GM13976 (cell line): ENCODE measurements at regions not wholly inside any gene's neighbourhood (a gene's known extent, or its start where the extent isn't known, plus 50 kb on each side); places are given as distances from the start of the nearest gene placed in this dataset.

Experiments
- DNase-seq: peaks from one replicate; pipeline ENCODE4 v3.0.0; 2012; ENCODE audit warnings: low spot score
- in situ Hi-C: fragments of 300-500 bp; cut with MboI; formaldehyde crosslinking; loops from one replicate; pipeline ENCODE4 v1.12.0; 2022; ENCODE audit warnings: low sequenced_read_pairs, mixed read lengths, inconsistent platforms; ENCODE audit not compliant: unreplicated experiment
- TF ChIP-seq, protein P1 (sequence below): IDR thresholded peaks from 2 replicates; pipeline ENCODE4 v1.5.1; 2012; ENCODE audit warnings: borderline replicate concordance, mild to moderate bottlenecking; ENCODE audit not compliant: insufficient read depth; ENCODE audit errors: extremely low read depth, missing control alignments, control extremely low read depth

- TF ChIP-seq, protein P1, sequence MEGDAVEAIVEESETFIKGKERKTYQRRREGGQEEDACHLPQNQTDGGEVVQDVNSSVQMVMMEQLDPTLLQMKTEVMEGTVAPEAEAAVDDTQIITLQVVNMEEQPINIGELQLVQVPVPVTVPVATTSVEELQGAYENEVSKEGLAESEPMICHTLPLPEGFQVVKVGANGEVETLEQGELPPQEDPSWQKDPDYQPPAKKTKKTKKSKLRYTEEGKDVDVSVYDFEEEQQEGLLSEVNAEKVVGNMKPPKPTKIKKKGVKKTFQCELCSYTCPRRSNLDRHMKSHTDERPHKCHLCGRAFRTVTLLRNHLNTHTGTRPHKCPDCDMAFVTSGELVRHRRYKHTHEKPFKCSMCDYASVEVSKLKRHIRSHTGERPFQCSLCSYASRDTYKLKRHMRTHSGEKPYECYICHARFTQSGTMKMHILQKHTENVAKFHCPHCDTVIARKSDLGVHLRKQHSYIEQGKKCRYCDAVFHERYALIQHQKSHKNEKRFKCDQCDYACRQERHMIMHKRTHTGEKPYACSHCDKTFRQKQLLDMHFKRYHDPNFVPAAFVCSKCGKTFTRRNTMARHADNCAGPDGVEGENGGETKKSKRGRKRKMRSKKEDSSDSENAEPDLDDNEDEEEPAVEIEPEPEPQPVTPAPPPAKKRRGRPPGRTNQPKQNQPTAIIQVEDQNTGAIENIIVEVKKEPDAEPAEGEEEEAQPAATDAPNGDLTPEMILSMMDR: no peak
- in situ Hi-C loops: loop anchor here (25.0 kb wide), 1 partner anchor 612 kb away; no protein-coding TSS in a partner anchor
- DNase-seq: no peak
Measured at GRCh38 chr4:144799486-144799885, 153.5 kb downstream of the HHIP start.

DNA sequence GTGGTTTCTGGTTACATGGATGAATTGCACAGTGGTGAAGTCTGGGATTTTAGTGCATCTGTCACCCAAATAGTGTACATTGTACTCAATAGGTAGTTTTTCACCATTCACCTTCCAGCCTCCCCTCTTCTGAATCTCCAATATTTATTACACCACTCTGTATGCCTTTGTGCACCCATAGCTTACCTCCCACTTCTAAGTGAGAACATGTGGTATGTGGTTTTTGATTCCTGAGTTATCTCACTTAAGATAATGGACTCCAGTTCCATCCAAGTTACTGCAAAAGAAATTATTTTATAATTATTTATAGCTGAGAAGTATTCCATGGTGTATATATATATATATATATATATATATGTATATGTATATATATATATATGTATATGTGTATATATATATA lies 155.8 kb downstream of the HHIP start:
- no peak for DNase-seq
- in situ Hi-C loops: no loop called here
- TF ChIP-seq, protein P1: no peak

- TF ChIP-seq, protein P1: no peak
- in situ Hi-C loops: no loop called here
Measured at GRCh38 chr4:144808034-144808433, 162.1 kb downstream of the HHIP start.

DNA sequence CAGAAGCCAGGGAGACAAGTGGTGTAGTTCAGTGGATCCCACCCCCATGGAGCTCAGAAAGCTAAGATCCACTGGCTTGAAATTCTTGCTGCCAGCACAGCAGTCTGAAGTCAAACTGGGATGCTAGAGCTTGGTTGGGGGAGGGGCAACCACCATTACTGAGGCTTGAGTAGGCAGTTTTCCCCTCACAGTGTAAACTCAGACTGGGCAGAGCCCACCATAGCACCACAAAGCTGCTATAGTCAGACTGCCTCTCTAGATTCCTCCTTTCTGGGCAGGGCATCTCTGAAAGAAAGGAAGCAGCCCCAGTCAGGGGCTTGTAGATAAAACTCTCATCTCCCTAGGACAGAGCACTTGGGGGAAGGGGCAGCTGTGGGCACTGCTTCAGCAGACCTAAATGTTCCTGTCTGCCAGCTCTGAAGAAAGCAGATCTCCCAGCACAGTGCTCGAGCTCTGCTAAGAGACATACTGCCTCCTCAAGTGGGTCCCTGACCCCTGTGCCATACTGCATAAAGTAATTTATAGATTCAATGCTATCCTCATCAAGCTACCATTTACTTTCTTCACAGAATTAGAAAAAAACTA lies 163.2 kb downstream of the HHIP start:
- TF ChIP-seq, protein P1: no peak
- in situ Hi-C loops: no loop called here

More at GRCh38 chr4:144808034-144808433, 162.1 kb downstream of the HHIP start:
- DNase-seq: no peak

GRCh38 chr4:144816668-144817067 lies 170.7 kb downstream of the HHIP start:
- TF ChIP-seq, protein P1: no peak
- no peak for DNase-seq
- in situ Hi-C loops: no loop called here

More for the DNA sequence above, 163.2 kb downstream of the HHIP start:
- DNase-seq: no peak

DNA sequence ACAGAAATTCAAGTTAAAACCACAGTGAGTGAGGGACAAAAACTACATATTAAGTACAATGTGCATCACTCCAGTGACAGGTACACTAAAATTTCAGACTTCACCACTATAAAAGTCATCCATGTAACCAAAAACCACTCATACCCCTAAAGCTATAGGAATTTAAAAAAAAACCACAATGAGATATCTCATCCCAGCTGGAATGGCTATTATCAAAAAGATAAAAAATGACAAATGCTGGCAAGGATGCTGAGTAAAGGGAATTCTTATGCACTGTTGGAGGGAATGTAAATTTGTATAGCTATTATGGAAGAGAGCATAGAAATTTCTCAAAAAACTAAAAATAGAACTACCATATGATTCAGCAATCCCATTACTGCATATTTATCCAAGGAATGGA lies 171.1 kb downstream of the HHIP start:
- TF ChIP-seq, protein P1: no peak
- in situ Hi-C loops: no loop called here
- no peak for DNase-seq
